Fibroblast of skin of left biceps (primary cell): ENCODE measurements at regions not wholly inside any gene's neighbourhood (a gene's known extent, or its start where the extent isn't known, plus 50 kb on each side); places are given as distances from the start of the nearest gene placed in this dataset.
"Not testable (repeated sequence)": the region's sequence is repeated elsewhere in the genome, so short reads cannot be mapped to it uniquely, and the experiment has no call there.

Experiments used
- DNase-seq, 2 experiments: peaks; one replicate each; pipeline ENCODE4 v3.0.0-alpha.2; 2013; ENCODE audit warnings: low read depth in 2 of 2

- DNase-seq = no peak
Observed at GRCh38 chr1:187949567-187949966, 1120.8 kb downstream of the PLA2G4A start.

DNA sequence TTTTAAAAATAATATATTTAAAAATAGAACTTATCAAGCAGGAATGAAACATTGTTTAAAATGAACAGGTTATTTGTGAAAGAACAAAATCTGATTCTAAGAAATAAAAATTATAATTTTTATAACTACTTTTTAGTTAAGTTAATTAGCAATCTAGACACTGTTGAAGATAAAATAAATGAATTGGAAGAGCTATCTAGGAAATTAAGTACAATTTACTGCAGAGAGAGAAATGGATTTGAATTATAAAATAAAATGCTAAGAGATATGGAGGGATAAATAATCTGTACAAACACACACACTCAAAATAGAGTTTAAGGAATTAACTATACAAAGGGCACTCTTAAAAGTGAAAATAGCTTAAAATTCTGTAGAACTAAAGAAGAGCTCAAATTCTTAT is 1123.1 kb downstream of the PLA2G4A start:
- no peak for DNase-seq

GRCh38 chr1:187952446-187952845 is 1123.7 kb downstream of the PLA2G4A start:
- no peak for DNase-seq

DNA sequence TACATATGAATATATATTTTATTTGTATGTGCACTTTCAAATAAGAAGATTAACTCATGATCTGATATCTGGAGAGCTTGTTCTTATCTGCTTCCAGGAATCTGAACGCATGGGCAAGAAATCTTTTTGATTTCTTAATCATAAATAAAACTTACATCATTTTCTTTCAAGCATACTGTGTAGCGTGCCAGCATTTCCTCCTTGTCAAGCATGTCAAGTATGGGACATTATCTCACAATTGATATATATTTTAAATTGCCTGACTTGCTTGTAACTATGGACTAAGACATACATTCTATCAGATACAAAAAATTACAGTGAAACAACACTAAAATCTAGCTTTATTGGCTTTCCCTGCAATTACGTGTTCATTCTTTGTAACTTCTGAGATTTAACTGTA is 1128.2 kb downstream of the PLA2G4A start:
- DNase-seq = no peak

DNA sequence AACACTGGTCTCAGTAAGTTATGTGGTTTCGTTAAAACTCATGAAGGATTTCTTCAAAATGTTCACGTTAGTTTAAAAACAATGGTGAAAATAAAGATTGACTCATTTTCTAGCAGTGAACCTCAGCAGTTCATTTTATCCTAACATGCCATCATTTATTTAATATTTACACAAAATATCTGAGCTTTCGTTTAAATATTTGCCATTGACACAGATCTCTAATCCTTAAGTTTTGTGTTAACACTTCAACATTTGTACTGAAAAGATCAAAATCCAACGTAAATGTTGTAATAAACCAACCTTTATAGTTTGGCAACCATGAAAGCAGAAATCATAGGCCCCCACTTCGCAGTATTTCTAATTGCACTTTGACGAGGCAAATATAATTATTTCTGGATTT is 1129.5 kb downstream of the PLA2G4A start:
- no peak for DNase-seq

GRCh38 chr1:187959062-187959461 is 1130.3 kb downstream of the PLA2G4A start:
- DNase-seq = no peak

DNA sequence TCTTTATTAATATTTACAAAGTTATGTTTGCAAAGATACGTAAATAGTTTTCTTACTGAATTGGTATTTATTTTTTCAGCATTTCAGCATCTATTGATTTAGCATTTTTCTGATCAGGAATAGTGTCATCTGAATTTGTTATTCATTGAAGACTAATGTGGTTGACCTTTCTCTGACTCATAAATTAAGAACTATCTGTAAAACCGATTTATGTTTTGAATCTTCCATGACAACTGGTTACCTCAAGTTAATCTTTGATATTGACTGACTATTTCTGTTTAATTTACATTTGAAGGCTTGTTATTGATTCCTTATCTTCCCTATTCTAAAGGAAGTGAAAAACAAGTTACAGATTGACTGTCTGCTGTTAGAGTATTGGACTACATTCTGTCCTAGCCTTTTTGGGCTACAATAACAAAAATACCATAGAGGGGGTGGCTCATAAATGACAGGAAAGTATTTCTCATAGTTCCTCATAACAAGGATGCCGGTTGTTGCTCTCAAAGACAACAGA is 1131.4 kb downstream of the PLA2G4A start:
- DNase-seq = no peak

GRCh38 chr1:187961895-187962294 is 1133.1 kb downstream of the PLA2G4A start:
- DNase-seq = no peak

DNA sequence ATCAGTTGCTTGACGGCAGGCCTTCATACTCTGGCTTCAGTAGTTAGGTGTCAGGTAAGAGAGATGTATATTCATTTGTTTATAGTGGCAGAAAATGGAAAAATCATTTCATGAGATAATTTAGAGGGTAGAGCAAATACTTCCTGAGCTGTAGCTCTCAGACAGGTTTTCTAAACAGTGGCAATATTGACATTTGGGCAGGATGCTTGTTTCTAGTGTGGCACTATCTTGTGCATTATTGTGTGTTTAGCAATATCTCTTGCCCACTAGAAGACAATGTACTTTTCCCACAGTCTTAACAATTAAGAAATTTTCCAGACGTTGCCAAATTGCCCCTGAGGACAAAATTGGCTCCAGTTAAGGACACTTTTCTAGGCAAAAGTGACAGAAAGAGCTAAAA is 1143.1 kb downstream of the PLA2G4A start:
- DNase-seq = no peak

GRCh38 chr1:187977298-187977697 is 1148.5 kb downstream of the PLA2G4A start:
- DNase-seq = no peak

DNA sequence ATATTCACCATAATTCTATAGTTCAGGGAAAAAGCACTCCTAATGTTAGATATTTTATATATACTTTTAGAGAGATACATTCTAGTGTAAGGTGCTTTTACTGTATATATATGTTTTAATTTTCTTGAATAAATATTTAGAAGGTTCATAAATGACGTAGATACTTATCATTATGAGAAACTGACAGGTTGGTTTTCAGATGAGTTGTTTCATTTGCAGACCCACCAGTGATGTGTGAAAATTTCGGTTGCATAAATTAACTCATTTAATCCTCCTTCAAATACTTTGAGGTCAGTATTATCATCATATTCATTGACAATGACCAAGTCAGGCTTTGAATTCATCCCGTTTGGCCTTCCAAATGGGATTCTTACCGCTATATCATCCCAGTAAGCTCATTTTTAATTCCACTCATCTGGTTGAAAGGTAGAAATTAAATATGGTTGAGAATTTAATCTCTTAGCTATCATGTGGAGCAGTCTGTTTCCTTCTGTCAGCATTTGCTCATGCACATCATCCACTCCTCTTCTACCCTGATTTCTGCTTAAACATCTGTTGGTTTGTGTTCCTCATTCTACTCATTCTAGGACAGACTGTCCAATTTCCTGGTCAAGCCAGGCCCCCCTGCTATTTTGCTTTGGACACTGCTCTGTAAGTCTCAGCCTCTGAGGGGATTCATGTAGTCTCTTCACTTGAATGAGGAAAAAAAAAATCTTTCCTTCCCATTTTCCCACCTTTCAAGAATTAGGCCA is 1156.6 kb downstream of the PLA2G4A start:
- DNase-seq = no peak

DNA sequence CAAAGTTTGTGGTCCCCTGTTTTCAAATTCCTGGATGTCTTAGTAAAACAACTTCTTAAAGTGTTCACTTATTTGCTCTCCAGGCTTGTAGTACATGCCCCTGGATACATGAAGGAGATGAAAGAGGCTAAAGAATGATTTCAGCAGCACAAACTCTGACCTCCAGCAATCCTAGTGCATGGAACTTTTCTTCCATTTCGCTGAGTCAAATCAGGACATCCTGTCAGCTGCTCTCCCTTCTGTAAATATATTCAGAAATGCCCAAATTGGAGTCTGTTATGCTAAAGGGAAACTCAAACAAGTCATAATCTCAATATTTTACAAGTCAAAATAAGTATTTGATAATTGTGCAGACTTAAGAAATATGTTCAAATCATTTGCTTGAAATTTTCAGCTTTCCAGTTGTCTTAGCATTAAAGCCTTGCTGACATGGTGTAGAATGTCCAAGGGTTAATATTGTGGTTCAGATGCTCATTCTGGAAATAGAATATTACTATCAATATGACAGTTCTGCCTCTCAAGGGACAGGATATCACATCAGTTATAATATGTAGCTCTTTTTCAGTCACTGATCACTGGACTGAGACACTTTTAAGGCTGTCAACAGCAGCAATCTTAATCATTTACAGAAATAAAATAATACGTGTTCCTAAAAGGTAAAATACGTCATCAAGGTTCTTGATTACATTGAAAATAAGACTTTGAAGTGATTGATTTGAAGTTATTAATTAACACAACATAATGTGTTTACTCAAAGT is 1157.3 kb downstream of the PLA2G4A start:
- DNase-seq = no peak

DNA sequence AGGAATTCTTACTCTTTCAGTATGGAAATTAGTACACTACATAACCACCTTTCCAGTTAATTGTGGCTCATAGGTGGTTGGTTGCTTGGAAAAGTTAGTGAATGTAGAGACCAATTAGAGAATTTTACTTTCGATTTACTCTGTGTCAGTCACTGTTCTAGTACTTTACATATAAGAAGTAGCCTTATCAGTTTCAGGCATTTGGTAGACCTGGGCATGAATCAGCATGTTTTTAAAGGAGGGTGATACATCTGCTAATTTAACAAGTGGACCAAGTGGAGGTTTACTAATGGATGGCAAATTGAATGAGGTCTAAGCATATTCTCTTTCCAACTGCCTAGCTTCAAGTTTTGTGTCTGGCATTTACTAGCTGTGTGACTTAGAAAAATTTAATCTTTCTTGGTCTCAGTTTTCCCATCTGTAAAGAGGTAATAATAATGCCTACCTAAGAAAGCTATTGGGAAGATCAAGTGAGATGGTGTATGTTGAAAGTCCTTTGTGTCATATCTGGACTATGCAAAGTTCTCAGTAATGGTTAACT is 1158.6 kb downstream of the PLA2G4A start:
- no peak for DNase-seq

DNA sequence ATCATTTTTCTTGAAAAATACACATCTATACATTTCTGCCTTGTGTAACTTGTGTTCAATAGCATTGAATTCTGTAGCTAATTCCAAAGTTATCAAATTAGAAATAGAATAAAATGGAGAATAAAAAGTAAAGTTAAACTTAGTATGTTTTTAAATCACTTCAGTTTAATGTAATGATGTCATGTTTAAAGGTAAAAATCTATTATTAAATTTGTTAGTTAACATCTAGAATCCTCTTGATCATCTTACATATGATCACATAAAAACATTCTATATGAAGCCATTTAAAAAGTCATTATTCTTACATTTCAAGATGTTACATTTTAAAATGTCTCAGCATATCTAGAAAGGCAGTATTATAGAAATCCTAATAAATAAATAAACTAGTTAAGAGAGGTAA is 1163.2 kb downstream of the PLA2G4A start:
- DNase-seq = no peak

DNA sequence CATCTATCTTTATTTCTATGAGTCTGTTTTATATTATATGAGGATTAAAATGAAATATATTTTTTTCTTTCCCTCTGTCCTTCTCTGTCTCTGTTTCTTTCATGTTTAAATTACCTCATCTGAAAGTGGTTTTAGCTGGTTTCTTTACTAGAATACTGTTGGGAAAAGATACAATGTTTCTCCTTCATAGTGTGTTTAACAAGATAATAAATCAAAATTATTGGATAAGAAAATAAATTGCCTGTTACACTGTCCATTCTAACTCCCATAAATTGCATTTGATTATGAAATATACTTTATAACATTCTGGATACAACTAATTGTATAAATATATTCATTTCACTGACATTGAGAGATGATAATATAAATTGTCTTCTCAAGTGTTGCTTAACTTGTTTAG is 1168.0 kb downstream of the PLA2G4A start:
- DNase-seq = no peak

DNA sequence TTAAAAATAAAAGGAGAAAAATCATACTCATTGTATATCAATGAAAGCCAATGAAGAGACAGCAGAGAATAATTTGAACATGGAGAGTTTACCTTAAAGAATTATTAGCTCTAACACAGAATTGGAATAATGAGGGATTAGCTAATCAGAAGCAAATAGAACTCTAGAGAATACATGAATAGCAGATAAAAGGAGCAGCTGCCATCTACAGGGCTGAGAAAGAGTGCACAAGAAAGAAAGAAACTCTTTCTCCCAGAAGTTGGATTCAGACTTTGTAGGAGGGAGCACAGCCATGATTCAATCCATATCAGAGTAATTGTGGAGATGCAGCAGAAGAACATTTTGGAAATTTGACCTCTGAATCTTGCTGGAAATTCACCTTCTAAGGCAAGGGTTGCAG is 1171.2 kb downstream of the PLA2G4A start:
- no peak for DNase-seq

- DNase-seq = not testable (repeated sequence)
Observed at GRCh38 chr1:188003687-188004086, 1174.9 kb downstream of the PLA2G4A start.

- no peak for DNase-seq
Observed at GRCh38 chr1:188004849-188005248, 1176.1 kb downstream of the PLA2G4A start.

GRCh38 chr1:188006354-188006753 is 1177.6 kb downstream of the PLA2G4A start:
- DNase-seq = no peak

DNA sequence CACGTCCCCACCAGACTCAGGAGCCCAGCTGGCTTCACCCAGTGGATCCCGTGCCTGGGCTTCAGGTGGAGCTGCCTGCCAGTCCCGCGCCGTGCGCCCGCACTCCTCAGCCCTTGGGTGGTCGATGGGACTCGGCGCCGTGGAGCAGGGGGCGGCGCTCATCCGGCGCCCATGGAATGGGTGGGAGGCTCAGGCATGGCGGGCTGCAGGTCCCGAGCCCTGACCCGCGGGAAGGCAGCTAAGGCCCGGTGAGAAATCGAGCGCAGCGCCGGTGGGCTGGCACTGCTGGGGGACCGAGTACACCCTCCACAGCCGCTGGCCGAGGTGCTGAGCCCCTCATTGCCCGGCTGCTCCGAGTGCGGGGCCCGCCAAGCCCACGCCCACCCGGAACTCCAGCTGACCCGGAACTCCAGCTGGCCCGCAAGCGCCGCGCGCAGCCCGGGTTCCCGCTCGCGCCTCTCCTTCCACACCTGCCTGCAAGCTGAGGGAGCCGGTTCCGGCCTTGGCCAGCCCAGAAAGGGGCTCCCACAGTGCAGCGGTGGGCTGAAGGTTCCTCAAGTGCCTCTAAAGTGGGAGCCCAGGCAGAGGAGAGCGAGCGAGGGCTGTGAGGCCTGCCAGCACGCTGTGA is 1184.6 kb downstream of the PLA2G4A start:
- not testable (repeated sequence) for DNase-seq

DNA sequence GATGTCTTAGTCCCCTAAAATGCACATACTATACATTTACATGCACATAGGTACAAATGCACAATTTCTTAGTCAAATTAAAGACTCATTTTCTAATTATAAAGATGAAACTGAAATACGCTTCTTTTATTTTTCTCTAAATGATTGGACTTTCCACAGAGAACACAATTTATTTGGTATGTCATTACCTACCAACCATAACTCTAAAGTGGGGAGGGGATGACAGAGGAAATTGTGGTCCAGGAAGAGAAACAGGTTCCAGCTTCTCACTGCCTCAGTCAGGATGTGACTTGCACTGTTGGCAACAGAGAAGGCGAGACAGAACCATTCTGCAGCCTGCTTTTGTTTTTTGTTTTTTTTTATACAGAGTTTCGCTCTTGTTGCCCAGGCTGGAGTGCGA is 1189.2 kb downstream of the PLA2G4A start:
- no peak for DNase-seq

GRCh38 chr1:188022661-188023060 is 1193.9 kb downstream of the PLA2G4A start:
- DNase-seq = no peak
